ENCODE measurements at regions not wholly inside any gene's neighbourhood (a gene's known extent, or its start where the extent isn't known, plus 50 kb on each side); places are given as distances from the start of the nearest gene placed in this dataset.

- H3K36me3 ChIP-seq (replicated peaks in 1 of 2; ENCODE audit: control insufficient read depth in 1 of 2, insufficient read depth in 2 of 2, low read length in 2 of 2), result no peaks in the 10 kb centered on the region
- H3K9me3 ChIP-seq (replicated peaks in 1 of 2; ENCODE audit: control insufficient read depth in 1 of 2, insufficient read depth in 1 of 2, low read length in 2 of 2), result no peaks in the 10 kb centered on the region
- H3K4me3 ChIP-seq (replicated peaks in 1 of 3; ENCODE audit: low read depth in 2 of 3, low read length in 3 of 3), result no peak overlapping the region
- H3K4me2 ChIP-seq (replicated peaks; ENCODE audit: extremely low read depth, low read length, poor library complexity, severe bottlenecking), result no peak overlapping the region
- no peak for DNase-seq
- H3K79me2 ChIP-seq (ENCODE audit: insufficient read depth, low read length), result no peaks in the 10 kb centered on the region
- H3K4me1 Mint-ChIP-seq, result peaks cover 43% of the 10 kb centered on the region
- intact Hi-C loops (cut with micrococcal nuclease), result loop anchor here (5.0 to 10.0 kb wide), 3 partner anchors 100 to 165 kb away; partner anchors contain the start of gene SLC7A11 (in 2 of the 2)
- no peaks in the 10 kb centered on the region for H3K36me3 Mint-ChIP-seq
- H3K27me3 Mint-ChIP-seq (ENCODE audit: low read depth in 3 of 3), result peaks cover 0 to 1% (median 0%) of the 10 kb centered on the region in 3 donors
- H4K20me1 ChIP-seq (ENCODE audit: insufficient read depth, low read length), result no peaks in the 10 kb centered on the region
- no peak overlapping the region for H3K9ac ChIP-seq (ENCODE audit: insufficient read depth, low read length, poor library complexity, severe bottlenecking)
- 20% methylated on average over 1 of the region's 3 CpGs for WGBS (ENCODE audit: insufficient coverage)
- peaks cover 34 to 37% of the 10 kb centered on the region in 2 donors for H3K4me1 ChIP-seq (ENCODE audit: control insufficient read depth in 1 of 2, insufficient read depth in 2 of 2, low read length in 2 of 2)
- peaks cover 2 to 4% (median 3%) of the 10 kb centered on the region in 7 donors for H3K9me3 Mint-ChIP-seq
- H3K27ac Mint-ChIP-seq, result peak overlapping the region; percentile 83 to 96 (median 91)
- no peaks in the 10 kb centered on the region for H3K27me3 ChIP-seq (ENCODE audit: control insufficient read depth in 2 of 2, insufficient read depth in 2 of 2, low read length in 2 of 2)
- H3K4me3 Mint-ChIP-seq, result no peak overlapping the region
- no peak overlapping the region for H2AFZ ChIP-seq (ENCODE audit: insufficient read depth, low read depth, low read length, poor library complexity, severe bottlenecking)
- H3K27ac ChIP-seq (ENCODE audit: low read depth in 1 of 2, low read length in 2 of 2), result peak overlapping the region in 1 of 2 donors; percentile 91
- no peak for TF ChIP-seq CTCF (IDR thresholded peaks at IDR 0.05)
Observed at GRCh38 chr4:138407329-138407728, 165.2 kb upstream of the SLC7A11 start.

- peaks cover 4 to 6% (median 4%) of the 10 kb centered on the region in 7 donors for H3K9me3 Mint-ChIP-seq
- Histone ChIP-seq H3K9ac (ENCODE audit: insufficient read depth, low read length, poor library complexity, severe bottlenecking) (peak overlapping the region; percentile 46), H3K79me2 (ENCODE audit: insufficient read depth, low read length) (no peaks in the 10 kb centered on the region), H3K9me3 (replicated peaks in 1 of 2; ENCODE audit: control insufficient read depth in 1 of 2, insufficient read depth in 1 of 2, low read length in 2 of 2) (no peaks in the 10 kb centered on the region), H3K4me1 (ENCODE audit: control insufficient read depth in 1 of 2, insufficient read depth in 2 of 2, low read length in 2 of 2) (peaks cover 34 to 37% of the 10 kb centered on the region in 2 donors), H3K4me3 (replicated peaks in 1 of 3; ENCODE audit: low read depth in 2 of 3, low read length in 3 of 3) (peak overlapping the region in 1 of 3 experiments; percentile 55), H3K27ac (ENCODE audit: low read depth in 1 of 2, low read length in 2 of 2) (peak overlapping the region in 1 of 2 donors; percentile 91), H3K4me2 (replicated peaks; ENCODE audit: extremely low read depth, low read length, poor library complexity, severe bottlenecking) (peak overlapping the region; percentile 61), H3K36me3 (replicated peaks in 1 of 2; ENCODE audit: control insufficient read depth in 1 of 2, insufficient read depth in 2 of 2, low read length in 2 of 2) (no peaks in the 10 kb centered on the region), H3K27me3 (ENCODE audit: control insufficient read depth in 2 of 2, insufficient read depth in 2 of 2, low read length in 2 of 2) (no peaks in the 10 kb centered on the region), H4K20me1 (ENCODE audit: insufficient read depth, low read length) (no peaks in the 10 kb centered on the region), H2AFZ (ENCODE audit: insufficient read depth, low read depth, low read length, poor library complexity, severe bottlenecking) (no peak overlapping the region)
- no peaks in the 10 kb centered on the region for H3K36me3 Mint-ChIP-seq
- H3K27me3 Mint-ChIP-seq (ENCODE audit: low read depth in 3 of 3), result no peaks in the 10 kb centered on the region
- peak overlapping the region in 1 of 2 donors; percentile 85 for H3K4me3 Mint-ChIP-seq
- intact Hi-C loops (cut with micrococcal nuclease), result loop anchor here (5.0 to 10.0 kb wide), 3 partner anchors 100 to 165 kb away; partner anchors contain the start of gene SLC7A11 (in 2 of the 2)
- DNase-seq, result peak; percentile 42 to 65 (median 59)
- peaks cover 43% of the 10 kb centered on the region for H3K4me1 Mint-ChIP-seq
- no CpG with 5 or more reads among the region's 1 CpG for WGBS (ENCODE audit: insufficient coverage)
- peak overlapping the region; percentile 83 to 96 (median 91) for H3K27ac Mint-ChIP-seq
- no peak for TF ChIP-seq CTCF (IDR thresholded peaks at IDR 0.05)
Observed at GRCh38 chr4:138406876-138407275, 164.7 kb upstream of the SLC7A11 start.

Data from CD14-positive monocyte (primary cell).